Type B pancreatic cell (in vitro differentiated cells): ENCODE measurements at regions not wholly inside any gene's neighbourhood (a gene's known extent, or its start where the extent isn't known, plus 50 kb on each side); places are given as distances from the start of the nearest gene placed in this dataset.
A peak's percentile ranks its signal among the peaks of the same experiment; 100 is the strongest.

Experiments used
- DNase-seq: peaks from one replicate; pipeline ENCODE4 v3.0.0; 2021; ENCODE audit warnings: mixed read lengths; ENCODE audit not compliant: unreplicated experiment; ENCODE audit errors: extremely low spot score
- H3K27ac Mint-ChIP-seq: 2 replicates; pipeline ENCODE4 v1.8.0; 2021; ENCODE audit warnings: mild to moderate bottlenecking, mixed read lengths
- H3K27me3 Mint-ChIP-seq: 2 replicates; pipeline ENCODE4 v1.8.0; 2021; ENCODE audit warnings: mixed read lengths
- H3K36me3 Mint-ChIP-seq: 2 replicates; pipeline ENCODE4 v1.8.0; 2021; ENCODE audit warnings: mixed read lengths
- H3K4me1 Mint-ChIP-seq: one replicate; pipeline ENCODE4 v1.8.0; 2021; ENCODE audit warnings: mixed read lengths; ENCODE audit not compliant: unreplicated experiment
- H3K4me3 Mint-ChIP-seq: 2 replicates; pipeline ENCODE4 v1.8.0; 2021; ENCODE audit warnings: mild to moderate bottlenecking, mixed read lengths
- H3K9me3 Mint-ChIP-seq: 2 replicates; pipeline ENCODE4 v1.8.0; 2021; ENCODE audit warnings: mixed read lengths
- CTCF ChIP-seq: fragments of 200-600 bp; sonication (generic); conservative IDR thresholded peaks from 2 replicates; pipeline ENCODE4 v1.5.0; 2021; ENCODE audit warnings: antibody characterized with exemption, mild to moderate bottlenecking

GRCh38 chr18:75643083-75643482 is 215.6 kb upstream of the SMIM21 start:
- Mint-ChIP-seq H3K4me3 (no peak overlapping the region), H3K36me3 (peaks cover 3% of the 10 kb centered on the region), H3K9me3 (peaks cover 19% of the 10 kb centered on the region), H3K27me3 (peaks cover 34% of the 10 kb centered on the region), H3K4me1 (peaks cover 14% of the 10 kb centered on the region), H3K27ac (no peak overlapping the region)
- TF ChIP-seq CTCF, result no peak
- no peak for DNase-seq

- Mint-ChIP-seq H3K4me1 (peaks cover 17% of the 10 kb centered on the region), H3K36me3 (no peaks in the 10 kb centered on the region), H3K27ac (no peak overlapping the region), H3K9me3 (peaks cover under 1% of the 10 kb centered on the region), H3K4me3 (no peak overlapping the region), H3K27me3 (peaks cover 32% of the 10 kb centered on the region)
- no peak for TF ChIP-seq CTCF
- DNase-seq, result no peak
Measured at GRCh38 chr18:75639472-75639831, 211.9 kb upstream of the SMIM21 start.

- peak overlapping the region; percentile 82 for H3K4me3 Mint-ChIP-seq
- peaks cover 32% of the 10 kb centered on the region for H3K27me3 Mint-ChIP-seq
- DNase-seq, result no peak
- no peak for TF ChIP-seq CTCF
- no peaks in the 10 kb centered on the region for H3K9me3 Mint-ChIP-seq
- no peaks in the 10 kb centered on the region for H3K36me3 Mint-ChIP-seq
- peak overlapping the region; percentile 47 for H3K27ac Mint-ChIP-seq
- peaks cover 17% of the 10 kb centered on the region for H3K4me1 Mint-ChIP-seq
Measured at GRCh38 chr18:75638776-75639471, 211.4 kb upstream of the SMIM21 start.

- peak overlapping the region; percentile 47 for H3K27ac Mint-ChIP-seq
- H3K9me3 Mint-ChIP-seq, result no peaks in the 10 kb centered on the region
- no peaks in the 10 kb centered on the region for H3K36me3 Mint-ChIP-seq
- peaks cover 29% of the 10 kb centered on the region for H3K27me3 Mint-ChIP-seq
- TF ChIP-seq CTCF, result peak; percentile 51
- no peak for DNase-seq
- peak overlapping the region; percentile 82 for H3K4me3 Mint-ChIP-seq
- H3K4me1 Mint-ChIP-seq, result peaks cover 17% of the 10 kb centered on the region
Measured at GRCh38 chr18:75638223-75638775, 210.8 kb upstream of the SMIM21 start.

- Mint-ChIP-seq H3K9me3 (peaks cover 5% of the 10 kb centered on the region), H3K27me3 (peaks cover 16% of the 10 kb centered on the region), H3K4me3 (no peak overlapping the region), H3K4me1 (peaks cover 17% of the 10 kb centered on the region), H3K36me3 (no peaks in the 10 kb centered on the region), H3K27ac (no peak overlapping the region)
- TF ChIP-seq CTCF, result no peak
- no peak for DNase-seq
Measured at GRCh38 chr18:75635096-75635495, 207.6 kb upstream of the SMIM21 start.
